GM12891 (cell line): ENCODE measurements at regions not wholly inside any gene's neighbourhood (a gene's known extent, or its start where the extent isn't known, plus 50 kb on each side); places are given as distances from the start of the nearest gene placed in this dataset.

ENCODE experiments used
- DNase-seq: peaks from one replicate; pipeline ENCODE4 v3.0.0; 2011; ENCODE audit warnings: low spot score; ENCODE audit not compliant: insufficient read length
- FAIRE-seq: peaks from 2 replicates; lab custom pipeline; 2011; peaks lifted over from hg19 to GRCh38; lab: Jason Lieb, UNC
- PAX5 ChIP-seq: IDR thresholded peaks from 2 replicates; pipeline ENCODE4 v1.6.1; 2011; ENCODE audit warnings: low read length, moderate library complexity, mild to moderate bottlenecking; ENCODE audit not compliant: insufficient read depth, severe bottlenecking
- POLR2A ChIP-seq: IDR thresholded peaks from 2 replicates; pipeline ENCODE4 v1.6.1; 2011; ENCODE audit warnings: low read depth, low read length, control low read depth
- POLR2AphosphoS5 ChIP-seq: IDR thresholded peaks from 2 replicates; pipeline ENCODE4 v1.6.1; 2011; ENCODE audit warnings: low read depth, low read length, control low read depth
- POU2F2 ChIP-seq: IDR thresholded peaks from 2 replicates; pipeline ENCODE4 v1.6.1; 2011; ENCODE audit warnings: low read depth, mild to moderate bottlenecking, control low read depth, low read length, moderate library complexity
- SPI1 ChIP-seq: IDR thresholded peaks from 2 replicates; pipeline ENCODE4 v1.6.1; 2011; ENCODE audit warnings: low read depth, low read length, control low read depth
- TAF1 ChIP-seq: IDR thresholded peaks from 2 replicates; pipeline ENCODE4 v1.6.1; 2011; ENCODE audit warnings: low read depth, low read length, control low read depth

DNA sequence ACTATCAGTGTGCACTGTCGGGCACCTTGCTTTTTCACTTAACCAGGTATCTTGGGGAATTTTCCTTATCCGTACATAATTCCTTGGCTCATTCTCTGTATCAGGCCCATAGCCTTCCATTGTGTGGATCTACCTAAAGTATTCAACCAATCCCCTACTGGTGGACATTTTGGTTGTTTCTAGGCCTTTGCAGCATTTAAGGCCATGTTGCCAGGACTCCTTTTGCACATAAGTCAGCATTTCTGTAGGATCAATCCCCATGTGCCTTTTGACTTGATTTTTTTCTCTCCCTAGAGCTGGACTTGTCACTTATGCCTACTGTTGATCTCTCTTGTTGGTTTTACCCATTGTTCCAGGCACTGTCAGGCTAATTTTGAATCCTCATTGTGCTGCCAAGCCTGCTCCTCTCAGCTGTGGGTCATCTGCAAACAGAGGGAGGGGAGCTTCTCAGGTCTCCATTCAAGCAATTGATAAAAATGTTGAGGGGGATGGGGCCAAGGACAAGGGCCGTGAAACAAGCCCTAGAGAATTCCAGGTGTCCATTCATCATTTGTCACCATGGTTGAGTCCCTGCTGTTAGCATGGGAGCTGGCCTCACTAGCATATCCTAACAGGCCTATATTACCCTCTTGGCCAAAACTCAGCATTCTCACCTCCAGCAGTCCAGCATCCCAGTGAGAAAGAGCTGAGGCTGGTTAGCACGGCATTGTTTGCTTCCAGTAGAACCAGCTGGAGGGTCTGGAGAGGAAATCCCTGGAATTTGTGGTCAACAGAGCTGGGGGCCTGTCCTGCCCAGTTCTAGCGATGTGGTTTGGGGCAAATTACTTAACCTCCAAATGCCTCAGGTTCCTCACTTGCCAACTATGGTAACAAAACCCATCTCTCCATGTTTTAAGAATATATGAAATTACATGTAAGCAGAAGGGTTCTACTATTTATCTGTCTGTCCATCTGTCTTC, 178.4 kb downstream of the MRPL14 start:
- no peak for FAIRE-seq
- DNase-seq: no peak
- TF ChIP-seq POU2F2: no peak
- TF ChIP-seq PAX5: no peak
- no peak for TF ChIP-seq POLR2AphosphoS5
- TF ChIP-seq POLR2A: no peak
- TF ChIP-seq TAF1: no peak
- no peak for TF ChIP-seq SPI1

DNA sequence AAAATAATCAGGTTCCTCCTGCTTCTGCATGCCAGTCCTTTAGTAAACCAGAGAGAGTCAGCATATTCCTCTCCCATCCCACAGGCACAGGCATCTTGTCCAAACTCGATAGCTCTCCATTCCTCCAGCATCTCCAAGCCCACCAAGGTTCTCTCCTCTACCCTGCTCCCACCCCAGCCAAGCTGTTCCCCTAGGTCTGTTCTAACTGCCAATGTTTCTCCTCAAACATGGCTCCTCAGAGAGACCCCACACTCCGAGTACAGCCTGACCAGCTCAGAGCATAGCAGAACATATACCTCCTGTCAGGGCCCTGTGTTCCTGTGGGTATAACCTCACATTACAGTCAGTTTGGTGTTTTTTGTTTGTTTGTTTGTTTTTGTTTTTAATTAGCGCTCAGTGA, 177.8 kb downstream of the VEGFA start:
- FAIRE-seq (no peak), DNase-seq (no peak)
- TF ChIP-seq POLR2A (no peak), POU2F2 (no peak), PAX5 (no peak), POLR2AphosphoS5 (no peak), TAF1 (no peak), SPI1 (no peak)

DNA sequence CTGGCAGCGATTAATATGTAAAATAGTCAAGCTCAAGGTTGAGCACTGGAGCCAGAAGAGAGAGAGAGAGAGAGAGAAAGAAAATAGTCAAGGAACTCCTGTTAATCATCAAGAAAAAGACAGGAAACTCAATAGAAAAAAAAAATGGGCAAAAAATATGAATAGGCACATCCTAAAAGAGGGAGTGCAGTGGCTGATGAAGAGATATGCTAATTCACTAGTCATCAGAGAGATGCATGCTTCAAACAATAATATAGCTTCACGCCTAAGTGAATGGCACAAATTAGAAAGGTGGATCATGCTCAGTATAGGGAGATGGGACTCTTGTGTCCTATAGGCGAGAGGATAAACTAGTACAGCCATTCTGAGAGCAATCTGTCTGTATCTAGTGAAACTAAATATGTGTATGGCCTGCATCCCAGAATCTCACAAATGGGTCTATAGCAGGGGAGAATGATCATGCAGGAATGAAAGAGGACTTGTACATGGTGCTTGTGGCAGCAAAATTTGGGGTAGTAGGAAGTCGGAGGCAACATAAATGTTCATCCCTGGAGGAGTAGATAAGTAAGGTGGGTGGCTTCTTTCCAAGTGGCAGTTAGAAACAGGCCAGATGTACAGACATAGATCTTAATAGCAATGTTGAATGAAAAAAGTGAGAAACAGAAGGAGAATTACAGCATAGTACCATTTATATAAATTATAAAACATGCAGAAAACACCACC, 176.8 kb downstream of the VEGFA start:
- FAIRE-seq (no peak), DNase-seq (no peak)
- TF ChIP-seq SPI1 (no peak), TAF1 (no peak), PAX5 (no peak), POLR2AphosphoS5 (no peak), POU2F2 (no peak), POLR2A (no peak)

DNA sequence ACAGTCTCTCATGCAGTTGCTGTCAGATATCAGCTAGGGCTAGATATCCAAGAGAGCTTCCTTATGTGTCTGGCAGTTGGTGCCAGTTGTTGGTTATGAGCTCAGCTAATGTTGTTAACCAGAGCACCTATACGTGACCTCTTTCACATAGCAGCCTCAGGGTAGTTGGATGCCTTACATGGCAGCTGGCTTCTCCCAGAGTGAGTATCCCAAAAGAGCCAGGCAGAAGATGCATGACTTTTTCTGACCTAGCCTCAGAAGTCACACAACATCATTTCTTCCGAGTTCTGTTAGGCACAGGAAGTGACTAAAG, 175.7 kb downstream of the VEGFA start:
- FAIRE-seq (no peak), DNase-seq (no peak)
- no peak for TF ChIP-seq TAF1
- no peak for TF ChIP-seq POLR2A

DNA sequence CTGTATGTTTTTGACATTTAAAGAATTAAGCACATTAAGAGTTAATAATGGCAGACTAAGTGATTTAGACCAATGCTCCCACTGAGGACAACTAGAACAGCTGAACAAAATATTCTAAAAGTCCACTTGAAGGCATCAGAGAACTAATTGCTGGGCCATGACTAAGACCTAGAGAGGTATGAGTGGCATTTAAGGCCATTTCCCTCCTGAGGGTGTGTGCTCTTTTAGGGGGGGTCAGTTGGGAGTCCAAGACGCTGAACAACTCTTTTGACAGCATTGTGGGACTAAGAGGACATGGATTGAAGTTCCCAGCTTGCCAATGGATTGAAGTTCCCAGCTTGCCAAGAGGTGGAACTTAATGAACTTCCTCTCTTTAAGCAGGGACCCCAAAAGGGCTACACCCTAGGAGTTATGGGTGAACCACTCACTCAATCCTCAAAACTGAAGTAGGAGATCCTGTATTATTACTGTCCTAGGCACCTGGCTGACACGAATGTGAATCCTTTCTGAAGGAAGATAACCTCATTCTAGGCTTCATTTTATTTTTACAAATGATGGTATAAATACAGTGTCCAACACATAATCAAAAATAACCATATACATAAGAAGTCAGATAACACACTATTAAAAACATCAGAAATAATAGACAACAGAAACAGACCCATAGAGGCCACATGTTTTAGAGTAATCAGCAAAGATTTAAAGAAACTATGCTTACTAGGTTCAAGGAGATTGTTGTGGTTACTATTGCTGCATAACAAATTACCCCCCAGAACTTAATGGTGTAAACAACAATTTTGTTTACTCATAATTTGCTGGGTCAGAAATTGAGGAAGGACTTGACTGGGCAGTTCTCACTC, 175.1 kb downstream of the VEGFA start:
- TF ChIP-seq POLR2AphosphoS5 (no peak), PAX5 (no peak), POU2F2 (no peak), SPI1 (no peak), TAF1 (no peak), POLR2A (no peak)
- DNase-seq (no peak), FAIRE-seq (no peak)

DNA sequence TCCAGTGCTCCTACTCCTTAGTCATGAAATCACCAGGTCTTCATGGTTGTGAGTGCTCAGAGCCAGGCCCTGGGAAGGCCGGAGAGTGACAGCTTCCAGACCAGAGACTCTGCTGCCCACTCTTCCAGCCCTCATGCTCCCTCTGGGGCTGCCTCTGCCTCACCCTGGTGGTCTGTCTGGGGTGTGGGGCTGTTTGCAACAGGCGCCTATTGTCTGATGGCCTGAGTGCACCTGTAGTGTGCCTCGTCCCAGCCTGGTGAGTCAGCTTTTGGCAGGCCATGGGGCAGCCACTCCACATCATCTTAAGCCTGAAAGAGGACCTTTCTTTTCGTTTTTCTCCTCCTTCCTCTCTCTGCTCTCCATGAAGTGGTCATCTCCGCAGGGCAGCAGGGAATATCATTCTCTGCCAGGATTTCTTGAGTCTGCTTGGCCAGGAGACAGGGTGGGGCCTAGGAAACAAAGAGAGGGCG, 173.8 kb downstream of the VEGFA start:
- DNase-seq (no peak), FAIRE-seq (no peak)
- no peak for TF ChIP-seq PAX5
- TF ChIP-seq POU2F2: no peak

GRCh38 chr6:43943099-43943766, 173.2 kb downstream of the VEGFA start:
- no peak for FAIRE-seq
- DNase-seq: no peak
- TF ChIP-seq TAF1: no peak
- no peak for TF ChIP-seq POLR2A
- TF ChIP-seq POLR2AphosphoS5: no peak
- no peak for TF ChIP-seq PAX5
- TF ChIP-seq SPI1: no peak
- no peak for TF ChIP-seq POU2F2

- DNase-seq (no peak), FAIRE-seq (no peak)
- TF ChIP-seq PAX5: no peak
- TF ChIP-seq POLR2A: no peak
- no peak for TF ChIP-seq SPI1
- no peak for TF ChIP-seq TAF1
- no peak for TF ChIP-seq POU2F2
- no peak for TF ChIP-seq POLR2AphosphoS5
These were observed 172.6 kb downstream of the VEGFA start for GRCh38 chr6:43942616-43943015.
